Activated B cell treated with CpG ODN at 0.5 μM for 24 hours (primary cell): ENCODE measurements at regions not wholly inside any gene's neighbourhood (a gene's known extent, or its start where the extent isn't known, plus 50 kb on each side); places are given as distances from the start of the nearest gene placed in this dataset.

ENCODE experiments used
- ATAC-seq: fragments of 200-7000 bp; cut with Tn5 transposase; one replicate; pipeline ENCODE4 v1.10.0; 2021; ENCODE audit warnings: low read depth, mild to moderate bottlenecking, moderate library complexity
- CTCF ChIA-PET: fragments of 350-600 bp; sonication (Branson Sonifier 250); formaldehyde crosslinking; loops from one replicate; lab custom pipeline; 2021; ENCODE audit warnings: antibody characterized with exemption; lab: Charles Lee
- POLR2A ChIA-PET: fragments of 350-600 bp; sonication (Branson Sonifier 250); formaldehyde crosslinking; loops from one replicate; lab custom pipeline; 2021; ENCODE audit warnings: antibody characterized with exemption; lab: Charles Lee
- DNase-seq: peaks from one replicate; pipeline ENCODE4 v3.0.0; 2022
- H3K27ac Mint-ChIP-seq: one replicate; pipeline ENCODE4 v1.8.0; 2020; ENCODE audit warnings: mixed read lengths
- H3K27me3 Mint-ChIP-seq: one replicate; pipeline ENCODE4 v1.8.0; 2021; ENCODE audit warnings: mixed read lengths
- H3K36me3 Mint-ChIP-seq: one replicate; pipeline ENCODE4 v1.8.0; 2021; ENCODE audit warnings: low read depth, mixed read lengths
- H3K4me1 Mint-ChIP-seq: one replicate; pipeline ENCODE4 v1.8.0; 2021; ENCODE audit warnings: mixed read lengths
- H3K4me3 Mint-ChIP-seq: one replicate; pipeline ENCODE4 v1.8.0; 2020; ENCODE audit warnings: mild to moderate bottlenecking, mixed read lengths
- H3K9me3 Mint-ChIP-seq: one replicate; pipeline ENCODE4 v1.8.0; 2020; ENCODE audit warnings: mixed read lengths
- CTCF ChIP-seq: fragments of 200-600 bp; IDR thresholded peaks from one replicate; pipeline ENCODE4 v1.8.0; 2022; ENCODE audit warnings: antibody characterized with exemption, mild to moderate bottlenecking
- intact Hi-C: fragments of 100-400 bp; cut with micrococcal nuclease; formaldehyde crosslinking; loops from one replicate; pipeline ENCODE4 v1.15.1; 2024

DNA sequence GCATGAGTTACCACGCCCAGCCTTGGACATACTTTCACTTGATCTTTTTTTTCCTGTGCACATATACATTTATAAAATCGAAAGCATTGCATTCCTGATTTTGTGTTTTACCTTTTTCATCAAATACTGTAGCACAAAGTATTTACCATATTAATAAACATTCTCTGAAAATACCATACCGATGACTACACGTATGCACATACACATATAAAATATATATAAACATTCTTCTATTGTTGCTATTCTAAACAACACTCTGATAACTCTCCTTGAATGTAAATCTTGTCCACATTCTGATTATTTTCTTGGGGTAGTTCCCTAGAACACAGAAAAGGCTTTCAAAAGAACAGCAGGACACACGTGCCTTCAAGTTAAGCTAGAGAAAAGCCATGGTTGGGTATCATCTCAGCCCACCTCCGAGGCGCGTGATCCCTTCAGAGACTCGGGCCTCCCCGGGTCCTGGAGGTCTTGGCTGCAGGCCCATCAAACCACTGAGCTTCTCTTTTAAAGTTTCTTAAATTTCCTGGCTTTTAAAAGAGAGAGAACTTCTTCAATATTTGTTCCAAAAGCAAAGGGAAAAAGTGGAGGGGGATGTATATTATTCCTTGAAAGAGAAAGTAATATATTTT is 198.1 kb downstream of the MYLK4 start:
- ChIA-PET POLR2A (no interaction called here), CTCF (no interaction called here)
- Mint-ChIP-seq H3K4me1 (no peaks in the 10 kb centered on the region), H3K27me3 (peaks cover 14% of the 10 kb centered on the region), H3K27ac (no peak overlapping the region), H3K4me3 (no peak overlapping the region), H3K9me3 (no peaks in the 10 kb centered on the region), H3K36me3 (no peaks in the 10 kb centered on the region)
- TF ChIP-seq CTCF = no peak
- DNase-seq (no peak), ATAC-seq (no peak)
- intact Hi-C loops = no loop called here

GRCh38 chr6:2551705-2552104 is 199.0 kb downstream of the MYLK4 start:
- Mint-ChIP-seq H3K4me3 (no peak overlapping the region), H3K36me3 (no peaks in the 10 kb centered on the region), H3K9me3 (no peaks in the 10 kb centered on the region), H3K27ac (no peak overlapping the region), H3K4me1 (no peaks in the 10 kb centered on the region), H3K27me3 (peaks cover 18% of the 10 kb centered on the region)
- ATAC-seq = no peak
- TF ChIP-seq CTCF = no peak
- ChIA-PET CTCF (no interaction called here), POLR2A (no interaction called here)
- intact Hi-C loops = no loop called here
- no peak for DNase-seq

GRCh38 chr6:2550247-2550646 is 200.5 kb downstream of the MYLK4 start:
- H3K27ac Mint-ChIP-seq = no peak overlapping the region
- peaks cover 15% of the 10 kb centered on the region for H3K27me3 Mint-ChIP-seq
- no peaks in the 10 kb centered on the region for H3K9me3 Mint-ChIP-seq
- ATAC-seq = no peak
- H3K4me3 Mint-ChIP-seq = no peak overlapping the region
- no peak for DNase-seq
- POLR2A ChIA-PET = no interaction called here
- no peak for TF ChIP-seq CTCF
- no peaks in the 10 kb centered on the region for H3K36me3 Mint-ChIP-seq
- CTCF ChIA-PET = no interaction called here
- intact Hi-C loops = no loop called here
- no peaks in the 10 kb centered on the region for H3K4me1 Mint-ChIP-seq

DNA sequence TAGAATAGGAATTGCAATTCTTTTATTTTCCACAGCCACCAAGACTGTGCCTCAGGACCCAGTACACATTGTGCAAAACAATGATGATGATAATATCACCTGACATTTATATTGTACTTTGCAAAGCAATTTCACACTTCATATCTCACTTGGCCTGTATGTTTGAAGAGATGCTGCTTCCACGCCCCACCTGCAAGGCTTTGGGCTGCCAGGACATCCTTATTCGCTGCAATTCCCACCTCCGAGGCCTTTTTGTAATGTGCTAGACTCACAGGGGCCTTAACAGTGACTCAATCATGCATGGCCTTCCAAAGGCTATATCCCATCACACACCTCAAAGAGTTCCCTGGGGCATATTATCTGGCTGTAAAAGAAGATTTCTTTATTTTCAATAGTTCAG is 200.9 kb downstream of the MYLK4 start:
- CTCF ChIA-PET = no interaction called here
- POLR2A ChIA-PET = no interaction called here
- TF ChIP-seq CTCF = no peak
- Mint-ChIP-seq H3K27me3 (peaks cover 14% of the 10 kb centered on the region), H3K36me3 (no peaks in the 10 kb centered on the region), H3K27ac (no peak overlapping the region), H3K4me1 (no peaks in the 10 kb centered on the region), H3K4me3 (no peak overlapping the region), H3K9me3 (no peaks in the 10 kb centered on the region)
- DNase-seq (no peak), ATAC-seq (no peak)
- intact Hi-C loops = no loop called here

- H3K36me3 Mint-ChIP-seq = no peaks in the 10 kb centered on the region
- ATAC-seq (no peak), DNase-seq (no peak)
- TF ChIP-seq CTCF = no peak
- peaks cover 11% of the 10 kb centered on the region for H3K4me1 Mint-ChIP-seq
- POLR2A ChIA-PET = no interaction called here
- intact Hi-C loops = no loop called here
- no peak overlapping the region for H3K4me3 Mint-ChIP-seq
- no peak overlapping the region for H3K27ac Mint-ChIP-seq
- peaks cover 25% of the 10 kb centered on the region for H3K27me3 Mint-ChIP-seq
- CTCF ChIA-PET = no interaction called here
- peaks cover 4% of the 10 kb centered on the region for H3K9me3 Mint-ChIP-seq
Observed at GRCh38 chr6:2547355-2547754, 203.4 kb downstream of the MYLK4 start.
